Loucy (cell line): ENCODE measurements at regions not wholly inside any gene's neighbourhood (a gene's known extent, or its start where the extent isn't known, plus 50 kb on each side); places are given as distances from the start of the nearest gene placed in this dataset.

Experiments used
- H2AFZ ChIP-seq: fragments of 200-600 bp; sonication (generic); 2 replicates; pipeline ENCODE4 v1.6.0; 2016; ENCODE audit warnings: antibody characterized with exemption, mild to moderate bottlenecking, low read length, moderate library complexity
- H3F3A ChIP-seq: fragments of 200-600 bp; 2 replicates; pipeline ENCODE4 v1.6.0; 2016; ENCODE audit warnings: antibody characterized with exemption, low read depth, mild to moderate bottlenecking
- H3K27me3 ChIP-seq: fragments of 200-600 bp; sonication (generic); 2 replicates; pipeline ENCODE4 v1.6.1; 2014; ENCODE audit warnings: low read length, mild to moderate bottlenecking; ENCODE audit not compliant: insufficient read depth, poor library complexity, severe bottlenecking
- H3K36me3 ChIP-seq: fragments of 200-600 bp; sonication (generic); 2 replicates; pipeline ENCODE4 v1.6.1; 2016; ENCODE audit warnings: low read length; ENCODE audit not compliant: insufficient read depth
- H3K4me1 ChIP-seq: fragments of 200-600 bp; sonication (generic); 2 replicates; pipeline ENCODE4 v1.5.1; 2014; ENCODE audit warnings: low read length, mild to moderate bottlenecking; ENCODE audit not compliant: insufficient read depth, poor library complexity, severe bottlenecking
- H3K4me2 ChIP-seq: fragments of 200-600 bp; sonication (generic); 2 replicates; pipeline ENCODE4 v1.6.0; 2014; ENCODE audit warnings: antibody characterized with exemption, low read length, low read depth, mild to moderate bottlenecking; ENCODE audit not compliant: poor library complexity, severe bottlenecking
- H3K4me3 ChIP-seq: fragments of 200-600 bp; sonication (generic); 2 replicates; pipeline ENCODE4 v1.5.1; 2014; ENCODE audit warnings: low read length, mild to moderate bottlenecking, mixed read lengths; ENCODE audit not compliant: poor library complexity, severe bottlenecking
- H3K79me2 ChIP-seq: fragments of 200-600 bp; sonication (generic); 2 replicates; pipeline ENCODE4 v1.6.1; 2014; ENCODE audit warnings: low read length; ENCODE audit not compliant: insufficient read depth
- H3K9ac ChIP-seq: fragments of 200-600 bp; sonication (generic); 2 replicates; pipeline ENCODE4 v1.6.0; 2014; ENCODE audit warnings: mild to moderate bottlenecking, low read depth, low read length, moderate library complexity; ENCODE audit not compliant: poor library complexity, severe bottlenecking
- H3K9me2 ChIP-seq: fragments of 200-600 bp; sonication (generic); replicated peaks from 2 replicates; pipeline ENCODE4 v1.6.1; 2016; ENCODE audit warnings: low read depth, low read length, mixed read lengths
- H3K9me3 ChIP-seq: fragments of 200-600 bp; sonication (generic); 2 replicates; pipeline ENCODE4 v1.6.1; 2014; ENCODE audit warnings: mild to moderate bottlenecking, antibody characterized with exemption, low read length, low read depth; ENCODE audit not compliant: insufficient read depth
- H4K20me1 ChIP-seq: fragments of 200-600 bp; sonication (generic); 2 replicates; pipeline ENCODE4 v1.6.0; 2014; ENCODE audit warnings: antibody characterized with exemption, low read length, mild to moderate bottlenecking; ENCODE audit not compliant: insufficient read depth, poor library complexity, severe bottlenecking
- EZH2phosphoT487 ChIP-seq: fragments of 200-600 bp; IDR thresholded peaks from 2 replicates; pipeline ENCODE4 v1.6.1; 2018; ENCODE audit warnings: antibody characterized with exemption, mild to moderate bottlenecking, moderate library complexity, borderline replicate concordance
- TF ChIP-seq, protein P1 (sequence below): fragments of 200-600 bp; sonication (generic); conservative IDR thresholded peaks from 2 replicates; pipeline ENCODE4 v1.5.1; 2014; ENCODE audit warnings: mild to moderate bottlenecking, antibody characterized with exemption, low read length

DNA sequence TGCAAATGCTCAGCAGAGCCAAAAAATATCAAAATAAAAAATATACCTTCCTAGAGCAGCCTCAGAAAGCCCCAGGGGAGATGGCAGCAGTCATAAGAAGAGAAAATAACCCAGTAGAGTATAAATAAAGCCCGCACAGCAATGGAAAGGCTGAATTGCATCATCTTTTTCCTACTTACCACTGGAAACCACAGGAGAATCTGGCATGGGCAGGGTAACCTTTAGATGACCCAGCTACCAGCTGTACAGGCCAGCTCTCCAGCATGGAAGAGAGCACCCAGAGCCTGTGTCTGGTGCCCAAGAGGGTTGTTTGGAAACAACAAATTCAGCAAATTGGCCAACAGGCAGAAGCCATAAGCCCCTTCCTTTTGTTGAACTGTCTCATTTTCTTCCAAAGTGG, 253.1 kb downstream of the OMA1 start:
- H4K20me1 ChIP-seq, result no peaks in the 10 kb centered on the region
- no peaks in the 10 kb centered on the region for H3K9me3 ChIP-seq
- H2AFZ ChIP-seq, result no peak overlapping the region
- H3K79me2 ChIP-seq, result no peaks in the 10 kb centered on the region
- H3K4me1 ChIP-seq, result no peaks in the 10 kb centered on the region
- H3F3A ChIP-seq, result no peaks in the 10 kb centered on the region
- H3K9ac ChIP-seq, result no peak overlapping the region
- no peak overlapping the region for H3K4me2 ChIP-seq
- H3K9me2 ChIP-seq, result no peaks in the 10 kb centered on the region
- no peaks in the 10 kb centered on the region for H3K36me3 ChIP-seq
- no peak overlapping the region for H3K4me3 ChIP-seq
- H3K27me3 ChIP-seq, result no peaks in the 10 kb centered on the region
- no peak for TF ChIP-seq EZH2phosphoT487

DNA sequence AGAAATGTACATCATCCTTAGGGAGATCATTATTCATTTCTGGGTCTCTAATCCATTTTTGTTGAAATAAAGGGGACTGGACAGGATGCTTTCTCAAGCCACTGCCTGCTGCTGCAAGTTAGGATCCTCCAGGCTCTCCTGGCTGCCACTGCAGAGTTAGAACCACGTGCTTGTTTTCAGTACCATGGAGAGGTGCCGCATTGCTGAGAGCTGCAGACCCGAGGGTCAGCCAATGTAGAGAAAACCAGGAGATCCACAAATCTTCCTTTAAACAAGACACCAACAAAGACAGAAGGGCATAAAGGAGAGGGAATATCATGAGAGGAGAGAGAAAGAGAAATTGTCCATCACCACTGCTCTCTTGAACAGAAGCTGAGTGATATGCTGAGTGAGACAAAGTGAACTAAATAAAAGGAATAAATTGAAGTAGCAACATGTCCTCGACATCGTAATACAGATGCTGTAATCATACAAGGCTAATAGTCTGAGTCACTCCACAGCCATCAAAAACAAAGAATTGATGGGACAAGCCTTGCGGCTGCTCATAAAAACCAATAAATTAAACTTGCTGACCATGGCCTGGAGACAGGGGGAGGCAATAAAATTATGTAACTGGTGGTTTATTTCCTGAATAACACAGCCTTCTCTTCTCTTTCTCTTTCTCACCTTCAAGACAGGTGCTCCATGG, 255.7 kb downstream of the OMA1 start:
- no peak overlapping the region for H3K4me2 ChIP-seq
- TF ChIP-seq EZH2phosphoT487, result no peak
- TF ChIP-seq, protein P1, sequence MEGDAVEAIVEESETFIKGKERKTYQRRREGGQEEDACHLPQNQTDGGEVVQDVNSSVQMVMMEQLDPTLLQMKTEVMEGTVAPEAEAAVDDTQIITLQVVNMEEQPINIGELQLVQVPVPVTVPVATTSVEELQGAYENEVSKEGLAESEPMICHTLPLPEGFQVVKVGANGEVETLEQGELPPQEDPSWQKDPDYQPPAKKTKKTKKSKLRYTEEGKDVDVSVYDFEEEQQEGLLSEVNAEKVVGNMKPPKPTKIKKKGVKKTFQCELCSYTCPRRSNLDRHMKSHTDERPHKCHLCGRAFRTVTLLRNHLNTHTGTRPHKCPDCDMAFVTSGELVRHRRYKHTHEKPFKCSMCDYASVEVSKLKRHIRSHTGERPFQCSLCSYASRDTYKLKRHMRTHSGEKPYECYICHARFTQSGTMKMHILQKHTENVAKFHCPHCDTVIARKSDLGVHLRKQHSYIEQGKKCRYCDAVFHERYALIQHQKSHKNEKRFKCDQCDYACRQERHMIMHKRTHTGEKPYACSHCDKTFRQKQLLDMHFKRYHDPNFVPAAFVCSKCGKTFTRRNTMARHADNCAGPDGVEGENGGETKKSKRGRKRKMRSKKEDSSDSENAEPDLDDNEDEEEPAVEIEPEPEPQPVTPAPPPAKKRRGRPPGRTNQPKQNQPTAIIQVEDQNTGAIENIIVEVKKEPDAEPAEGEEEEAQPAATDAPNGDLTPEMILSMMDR, result no peak
- H3K27me3 ChIP-seq, result no peaks in the 10 kb centered on the region
- H3K9ac ChIP-seq, result no peak overlapping the region
- no peaks in the 10 kb centered on the region for H3F3A ChIP-seq
- H3K4me1 ChIP-seq, result no peaks in the 10 kb centered on the region
- no peaks in the 10 kb centered on the region for H4K20me1 ChIP-seq
- no peak overlapping the region for H3K4me3 ChIP-seq
- H3K9me2 ChIP-seq, result no peaks in the 10 kb centered on the region
- no peak overlapping the region for H2AFZ ChIP-seq
- H3K9me3 ChIP-seq, result no peaks in the 10 kb centered on the region
- no peaks in the 10 kb centered on the region for H3K36me3 ChIP-seq
- H3K79me2 ChIP-seq, result no peaks in the 10 kb centered on the region

DNA sequence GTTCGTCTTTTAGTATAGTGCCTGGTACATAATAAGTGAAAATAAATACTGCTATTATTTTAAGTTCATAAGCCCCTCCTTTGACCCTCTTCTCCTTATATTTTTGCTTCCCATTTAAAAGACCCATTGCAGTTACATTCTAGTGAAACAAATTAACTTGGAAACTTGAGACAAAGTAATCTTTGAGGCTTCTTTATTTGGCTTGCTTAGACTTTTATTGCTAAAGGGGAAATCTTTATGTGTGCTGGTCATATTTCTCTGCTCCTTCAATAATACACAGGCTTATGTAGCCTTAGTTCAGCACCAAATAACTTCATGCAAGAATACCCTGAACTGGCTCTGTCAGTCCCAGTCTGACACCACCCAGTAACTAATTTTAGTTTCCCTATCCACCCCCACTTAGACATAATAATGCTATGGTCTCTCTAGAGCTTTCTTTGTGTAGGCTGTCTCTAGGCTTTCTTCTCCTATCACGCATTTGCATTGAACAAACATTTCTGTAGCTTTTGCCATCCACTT, 257.8 kb downstream of the OMA1 start:
- Histone ChIP-seq H2AFZ (no peak overlapping the region), H3K4me3 (no peak overlapping the region), H3K9me3 (no peaks in the 10 kb centered on the region), H3K4me1 (no peaks in the 10 kb centered on the region), H3K9me2 (no peaks in the 10 kb centered on the region), H3F3A (no peaks in the 10 kb centered on the region), H3K27me3 (no peaks in the 10 kb centered on the region), H4K20me1 (no peaks in the 10 kb centered on the region), H3K79me2 (no peaks in the 10 kb centered on the region), H3K4me2 (no peak overlapping the region), H3K9ac (no peak overlapping the region), H3K36me3 (no peaks in the 10 kb centered on the region)
- no peak for TF ChIP-seq EZH2phosphoT487
- TF ChIP-seq, protein P1, result no peak
